GM12878 (cell line): ENCODE measurements at regions not wholly inside any gene's neighbourhood (a gene's known extent, or its start where the extent isn't known, plus 50 kb on each side); places are given as distances from the start of the nearest gene placed in this dataset.

Source experiments
- ATAC-seq: fragments of 200-7000 bp; cut with Tn5 transposase; 3 replicates; pipeline ENCODE4 v1.9.1; 2020; ENCODE audit warnings: mild to moderate bottlenecking, moderate library complexity
- BruUV-seq: library from RNA; stranded (reverse); fragments of 400-500 nt; replicated peaks from 2 replicates; lab custom pipeline; 2021; lab: Mats Ljungman, UMichigan
- CTCF ChIA-PET: fragments of 300-600 bp; sonication (Branson Sonifier 250); formaldehyde crosslinking; extraction: SDS; loops from one replicate; lab custom pipeline; 2021; ENCODE audit warnings: inconsistent platforms; lab: Yijun Ruan, JAX
- POLR2A ChIA-PET: fragments of 350-600 bp; formaldehyde crosslinking; extraction: SDS; loops from one replicate; lab custom pipeline; 2021; ENCODE audit warnings: inconsistent platforms; lab: Charles Lee
- RAD21 ChIA-PET: fragments of 300-600 bp; sonication (Branson Sonifier 250); formaldehyde crosslinking; loops from one replicate; lab custom pipeline; 2023; ENCODE audit warnings: antibody characterized with exemption; ENCODE audit not compliant: unreplicated experiment; lab: Charles Lee
- SMC1A ChIA-PET: fragments of 300-600 bp; sonication (Branson Sonifier 250); formaldehyde crosslinking; loops from one replicate; lab custom pipeline; 2023; ENCODE audit not compliant: unreplicated experiment, uncharacterized antibody; lab: Charles Lee
- DNase-seq: peaks from one replicate; pipeline ENCODE4 v3.0.0-alpha.2; 2011; ENCODE audit warnings: low read depth, low spot score
- FAIRE-seq: peaks from 3 replicates; lab custom pipeline; 2011; peaks lifted over from hg19 to GRCh38; lab: Jason Lieb, UNC
- H2AFZ ChIP-seq: 2 replicates; pipeline ENCODE4 v1.6.0; 2011; ENCODE audit warnings: low read depth, low read length, control low read depth; ENCODE audit not compliant: control insufficient read depth
- H3K27ac ChIP-seq: 2 replicates; pipeline ENCODE4 v1.5.1; 2011; ENCODE audit warnings: control low read depth; ENCODE audit not compliant: control insufficient read depth, insufficient read depth
- H3K27me3 ChIP-seq, 2 experiments: replicated peaks in 1 of 2; 2 replicates each; pipeline versions ENCODE4 v1.6.0 to v1.6.1; 2011; ENCODE audit warnings: low read length in 1 of 2; ENCODE audit not compliant: control insufficient read depth in 2 of 2, insufficient read depth in 2 of 2
- H3K36me3 ChIP-seq, 2 experiments: 2 replicates each; pipeline ENCODE4 v1.5.1; 2011; ENCODE audit warnings: low read length in 1 of 2; ENCODE audit not compliant: control insufficient read depth in 2 of 2, insufficient read depth in 2 of 2
- H3K4me1 ChIP-seq: 2 replicates; pipeline ENCODE4 v1.6.1; 2011; ENCODE audit warnings: mild to moderate bottlenecking, low read length, moderate library complexity, mixed read lengths; ENCODE audit not compliant: control insufficient read depth, insufficient read depth
- H3K4me2 ChIP-seq: 2 replicates; pipeline ENCODE4 v1.6.0; 2011; ENCODE audit warnings: control low read depth; ENCODE audit not compliant: control insufficient read depth, insufficient read depth
- H3K4me3 ChIP-seq: fragments of 200-600 bp; sonication (generic); 2 replicates; pipeline ENCODE4 v1.5.1; 2016
- H3K79me2 ChIP-seq: 2 replicates; pipeline ENCODE4 v1.6.0; 2011; ENCODE audit warnings: low read length; ENCODE audit not compliant: control insufficient read depth, insufficient read depth
- H3K9ac ChIP-seq: 2 replicates; pipeline ENCODE4 v1.8.0; 2011; ENCODE audit warnings: low read length, control low read depth, mixed read lengths; ENCODE audit not compliant: control insufficient read depth, insufficient read depth
- H3K9me3 ChIP-seq: replicated peaks from 3 replicates; pipeline ENCODE4 v1.5.1; 2011; ENCODE audit warnings: mild to moderate bottlenecking, low read length; ENCODE audit not compliant: control insufficient read depth, insufficient read depth
- H4K20me1 ChIP-seq: 2 replicates; pipeline ENCODE4 v1.6.0; 2011; ENCODE audit not compliant: control insufficient read depth, insufficient read depth
- ATF7 ChIP-seq: fragments of 450-650 bp; IDR thresholded peaks from 2 replicates; pipeline ENCODE4 v1.6.1; 2016; ENCODE audit warnings: low read depth, mild to moderate bottlenecking
- BMI1 ChIP-seq: fragments of 450-650 bp; IDR thresholded peaks from 2 replicates; pipeline ENCODE4 v1.6.1; 2016; ENCODE audit warnings: mild to moderate bottlenecking, moderate library complexity, borderline replicate concordance
- ZNF687 ChIP-seq: fragments of 450-650 bp; IDR thresholded peaks from 2 replicates; pipeline ENCODE4 v1.6.1; 2017; ENCODE audit warnings: mild to moderate bottlenecking, moderate library complexity
- WGBS: methylation state at CpG from one replicate; pipeline ENCODE4 v1.1.6; 2016; ENCODE audit warnings: low lambda C conversion rate; ENCODE audit not compliant: insufficient replicate concordance, insufficient coverage; ENCODE audit errors: missing lambda C conversion rate; 5-methylcytosine and 5-hydroxymethylcytosine counted together
- in situ Hi-C: fragments of 300-500 bp; cut with MboI; formaldehyde crosslinking; loops from 9 replicates; pipeline ENCODE4 v1.14.3; 2018; ENCODE audit warnings: mixed read lengths
- intact Hi-C: fragments of 100-400 bp; cut with micrococcal nuclease; formaldehyde crosslinking; loops from one replicate; pipeline ENCODE4 v1.14.2; 2022; ENCODE audit not compliant: unreplicated experiment

- no TSS peak for BruUV-seq
- no peak overlapping the region for H3K4me2 ChIP-seq
- POLR2A ChIA-PET = no interaction called here
- no peak for FAIRE-seq
- SMC1A ChIA-PET = no interaction called here
- H3K9ac ChIP-seq = no peak overlapping the region
- no peaks in the 10 kb centered on the region for H3K27me3 ChIP-seq
- CTCF ChIA-PET = no interaction called here
- in situ Hi-C loops = no loop called here
- H2AFZ ChIP-seq = no peak overlapping the region
- no peak overlapping the region for H3K27ac ChIP-seq
- 60% methylated on average over 16 of the region's 16 CpGs for WGBS
- H3K79me2 ChIP-seq = no peaks in the 10 kb centered on the region
- RAD21 ChIA-PET = no interaction called here
- H3K4me1 ChIP-seq = no peaks in the 10 kb centered on the region
- no peak for ATAC-seq
- no peaks in the 10 kb centered on the region for H3K36me3 ChIP-seq
- no peak for TF ChIP-seq ZNF687
- no peak for TF ChIP-seq ATF7
- TF ChIP-seq BMI1 = no peak
- TF ChIP-seq, all 136 proteins: peak for 0
- intact Hi-C loops = no loop called here
- Histone ChIP-seq H3K4me3 (no peak overlapping the region), H3K9me3 (no peaks in the 10 kb centered on the region; the same call in 2 of the 3 replicates), H4K20me1 (no peaks in the 10 kb centered on the region)
- DNase-seq = no peak
Observed at GRCh38 chr5:2302169-2302568, 419.4 kb upstream of the IRX4 start.
